ENCODE measurements at regions not wholly inside any gene's neighbourhood (a gene's known extent, or its start where the extent isn't known, plus 50 kb on each side); places are given as distances from the start of the nearest gene placed in this dataset.

- TF ChIP-seq ZNF462 (CRISPR knock-in tag; IDR thresholded peaks at IDR 0.05) (no peak), STAT1 (IDR thresholded peaks at IDR 0.05; ENCODE audit: unreplicated experiment) (no peak), EZH2phosphoT487 (IDR thresholded peaks at IDR 0.05; ENCODE audit: unreplicated experiment) (no peak), JUNB (IDR thresholded peaks at IDR 0.05; ENCODE audit: unreplicated experiment) (no peak), ZNF114 (CRISPR knock-in tag; IDR thresholded peaks at IDR 0.05) (no peak), REST (IDR thresholded peaks at IDR 0.05; ENCODE audit: unreplicated experiment) (no peak), NANOG (IDR thresholded peaks at IDR 0.05; ENCODE audit: borderline replicate concordance) (no peak), EZH2 (IDR thresholded peaks at IDR 0.05; ENCODE audit: low read depth, unreplicated experiment) (no peak)
Observed at GRCh38 chr20:39849171-39849570, 839.9 kb downstream of the MAFB start (continued).
